Stimulated activated CD4-positive, alpha-beta T cell treated with anti-CD3 and anti-CD28 coated beads, Interleukin-15, amount 100 ng/mL, for 1 hour (primary cell): ENCODE measurements at regions not wholly inside any gene's neighbourhood (a gene's known extent, or its start where the extent isn't known, plus 50 kb on each side); places are given as distances from the start of the nearest gene placed in this dataset.
"Not testable (repeated sequence)": the region's sequence is repeated elsewhere in the genome, so short reads cannot be mapped to it uniquely, and the experiment has no call there.

Source experiments
- DNase-seq, 2 donors: peaks; one replicate each; pipeline ENCODE4 v3.0.0-alpha.2; 2020; ENCODE audit warnings: low read depth in 1 of 2, low spot score in 1 of 2

GRCh38 chr14:105910426-105910825 lies 384.0 kb downstream of the TMEM121 start:
- no peak for DNase-seq

- DNase-seq, result no peak
These were observed 384.8 kb downstream of the TMEM121 start for GRCh38 chr14:105911006-105911847.

DNA sequence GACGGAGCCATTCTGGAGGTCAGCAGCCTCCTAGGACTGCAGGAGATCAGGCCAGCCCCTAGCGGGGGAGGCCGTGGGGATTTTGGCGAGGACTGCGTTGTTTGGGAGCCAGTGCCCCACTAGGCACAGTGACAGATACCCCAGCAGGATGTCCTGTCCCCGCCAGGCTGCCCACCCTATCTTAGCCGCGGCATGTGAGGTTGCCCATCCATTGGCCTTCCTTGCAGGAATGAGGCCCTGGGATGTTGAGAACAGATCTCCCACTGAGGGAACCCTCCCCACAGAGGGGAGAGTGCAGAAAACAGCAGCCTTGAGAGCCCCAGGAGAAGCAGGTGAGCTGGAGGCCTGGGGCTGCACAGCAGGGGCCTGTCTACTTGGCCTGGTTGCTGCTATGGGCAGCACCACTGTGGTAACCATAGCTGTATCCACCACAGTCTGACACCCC lies 385.5 kb downstream of the TMEM121 start:
- not testable (repeated sequence) for DNase-seq

- no peak for DNase-seq
These were observed 386.3 kb downstream of the TMEM121 start for GRCh38 chr14:105912641-105913180.

GRCh38 chr14:105913221-105913620 lies 386.8 kb downstream of the TMEM121 start:
- no peak for DNase-seq

DNA sequence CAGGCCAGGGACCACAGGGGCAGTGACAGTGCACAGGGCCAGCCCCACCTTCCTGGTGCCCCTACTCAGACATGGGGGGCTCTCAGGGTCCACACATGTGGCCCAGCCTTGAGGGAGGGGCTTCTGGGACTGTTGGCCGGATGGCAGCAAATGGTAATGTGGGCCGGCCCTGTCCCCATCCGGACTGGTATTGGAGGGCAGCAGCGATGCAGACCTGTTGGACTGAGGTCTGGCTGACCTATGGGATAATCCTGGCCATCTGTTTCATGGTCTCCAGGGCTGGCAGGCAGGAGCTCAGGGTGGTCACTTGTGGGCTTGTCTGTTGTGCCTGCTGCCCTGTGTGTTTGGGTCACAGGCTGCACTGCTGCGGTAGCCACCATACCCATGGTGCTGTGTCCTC lies 387.5 kb downstream of the TMEM121 start:
- DNase-seq, result no peak

DNA sequence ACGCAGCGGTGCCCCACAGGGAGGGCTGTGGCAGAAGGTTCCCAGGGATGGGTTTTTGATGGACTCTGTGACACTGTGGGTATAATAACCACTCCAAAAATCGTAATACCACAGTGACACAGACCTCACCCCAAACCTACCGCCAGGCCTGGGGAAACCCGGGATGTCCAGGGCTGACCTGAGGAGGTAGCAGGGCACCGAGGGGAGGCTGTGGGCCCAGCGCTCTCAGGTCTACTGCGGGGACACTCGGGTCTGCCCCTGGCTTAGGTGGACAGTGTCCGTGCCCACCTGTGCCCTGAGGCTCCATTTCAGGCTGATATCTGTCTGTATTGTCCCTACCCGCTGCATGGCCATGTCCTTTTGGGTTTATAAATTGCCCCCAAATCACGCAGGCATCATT lies 387.9 kb downstream of the TMEM121 start:
- not testable (repeated sequence) for DNase-seq

GRCh38 chr14:105914738-105915385 lies 388.5 kb downstream of the TMEM121 start:
- DNase-seq, result no peak

DNA sequence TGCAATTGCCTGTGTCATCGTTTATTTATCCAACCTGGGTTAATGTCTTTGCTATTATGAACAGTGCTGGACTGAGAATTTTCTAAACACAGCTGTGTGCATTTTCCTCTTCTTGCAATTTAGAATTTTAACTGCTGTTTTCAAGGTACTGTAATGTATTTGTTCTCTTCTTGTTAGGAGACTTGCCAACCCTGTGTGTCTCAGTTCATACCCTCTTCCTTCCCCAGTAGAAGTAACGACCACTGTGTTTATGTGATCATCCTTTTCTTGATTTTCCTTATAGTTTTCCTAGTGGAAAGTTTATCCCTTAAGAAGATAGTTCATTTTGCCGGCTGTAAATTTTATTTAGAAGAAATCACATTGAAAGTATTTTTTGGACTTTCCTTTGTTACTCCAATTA lies 389.2 kb downstream of the TMEM121 start:
- DNase-seq, result not testable (repeated sequence)

- DNase-seq, result not testable (repeated sequence)
These were observed 391.0 kb downstream of the TMEM121 start for GRCh38 chr14:105917136-105917932.

GRCh38 chr14:105917933-105918436 lies 391.6 kb downstream of the TMEM121 start:
- DNase-seq, result no peak

- DNase-seq, result no peak
These were observed 392.3 kb downstream of the TMEM121 start for GRCh38 chr14:105918496-105919262.

DNA sequence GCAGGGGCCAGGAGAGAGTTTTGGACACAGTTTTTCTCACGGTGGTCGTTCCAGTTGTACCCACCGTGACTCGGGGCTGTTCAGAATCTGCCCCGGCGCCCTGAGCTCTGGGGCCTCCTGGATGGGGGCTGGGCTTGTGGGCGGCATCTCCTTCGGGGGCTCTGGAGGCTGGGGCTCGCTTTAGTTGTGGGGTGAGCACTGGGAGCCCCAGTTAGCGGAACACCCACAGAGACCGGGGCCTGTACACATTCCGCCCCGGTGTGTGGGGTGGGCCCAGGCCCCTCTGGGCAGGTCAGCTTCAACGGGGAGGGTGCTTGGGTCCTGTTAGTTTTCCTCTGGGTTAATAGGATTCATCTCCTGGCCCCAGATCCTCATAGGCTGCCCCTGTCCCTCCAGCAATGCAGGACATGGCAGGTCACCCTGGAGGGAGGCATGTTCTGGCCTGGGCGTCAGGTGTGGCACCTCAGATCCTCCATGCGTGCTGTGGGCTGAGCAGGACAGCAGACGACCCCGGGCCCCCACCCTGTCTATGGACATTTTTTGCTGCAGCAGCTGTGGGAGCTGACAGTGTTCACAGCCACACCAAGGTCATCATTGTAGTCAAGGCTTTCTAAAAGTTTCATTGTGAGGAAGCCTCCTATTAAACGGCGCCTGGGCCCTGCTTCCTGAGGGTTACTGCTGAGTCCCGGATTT lies 393.2 kb downstream of the TMEM121 start:
- no peak for DNase-seq

DNA sequence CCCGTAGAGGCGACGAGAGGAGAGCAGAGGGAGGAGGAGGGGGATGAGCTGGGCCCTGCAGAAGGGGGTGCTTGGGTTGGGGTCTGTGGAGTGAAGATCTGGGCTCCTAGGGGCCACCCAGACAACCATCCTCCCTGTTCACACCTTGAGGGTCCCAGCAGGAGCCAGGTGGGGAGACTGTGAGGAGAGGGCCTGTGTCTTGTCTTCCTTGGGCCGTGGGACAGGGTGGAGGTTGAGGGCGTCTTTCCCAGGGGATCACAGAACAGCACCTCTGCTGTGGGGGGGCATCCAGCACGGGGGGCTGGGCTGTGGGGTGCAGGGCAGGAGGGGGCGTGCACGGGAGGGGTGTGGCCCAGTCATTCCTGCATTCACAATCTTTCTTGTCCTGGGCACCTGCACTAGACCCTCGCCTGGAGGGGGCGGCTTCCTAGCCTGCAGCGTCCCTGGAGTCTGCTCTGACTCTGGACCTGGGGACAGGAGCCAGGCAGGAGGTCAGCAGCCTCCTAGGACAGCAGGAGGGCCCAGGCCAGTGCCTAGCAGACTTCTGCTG lies 393.8 kb downstream of the TMEM121 start:
- DNase-seq, result not testable (repeated sequence)

DNA sequence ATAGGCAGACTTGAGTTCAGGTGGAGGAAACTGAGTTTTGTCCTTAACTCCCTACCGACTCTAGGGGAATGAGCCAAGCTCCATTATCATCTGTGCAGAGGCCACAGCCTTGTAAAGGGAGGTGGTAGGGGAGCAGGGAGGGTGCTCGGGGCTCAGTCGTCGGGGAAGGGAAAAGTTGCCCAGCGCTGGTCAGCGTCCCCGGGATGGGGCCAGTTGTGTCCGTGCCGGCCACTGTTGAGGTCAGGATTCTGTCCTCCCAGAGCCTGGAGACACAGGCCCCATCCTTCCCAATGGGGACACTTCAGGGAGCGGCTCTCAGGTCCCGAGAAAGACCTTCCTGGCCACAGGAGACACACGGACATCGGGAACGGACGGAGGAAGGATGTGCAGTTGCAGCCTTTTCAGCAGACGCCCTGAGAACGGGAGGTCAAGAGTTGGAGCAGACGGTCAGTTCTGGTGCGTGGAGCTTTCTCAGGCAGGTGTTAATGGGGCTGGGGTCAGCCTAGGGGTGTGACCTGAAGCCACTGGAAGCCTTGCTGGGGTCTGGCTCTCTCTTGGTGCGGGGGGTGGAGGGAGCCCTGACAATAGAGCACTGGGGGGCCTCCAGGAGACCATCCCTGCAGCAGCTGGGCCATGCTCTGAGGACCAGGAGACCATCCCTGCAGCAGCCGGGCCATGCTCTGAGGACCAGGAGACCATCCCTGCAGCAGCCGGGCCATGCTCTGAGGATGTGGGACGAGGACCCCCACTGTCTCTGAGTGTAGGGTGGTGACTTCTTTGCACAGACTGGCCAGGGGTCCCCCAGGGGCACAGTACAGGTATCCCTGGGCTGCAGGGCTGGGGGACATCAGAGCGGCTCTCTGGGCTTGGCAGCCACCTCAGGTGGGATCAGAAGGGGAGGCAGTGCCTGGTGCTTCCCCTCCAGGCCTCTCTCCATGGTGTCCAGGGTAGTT lies 394.7 kb downstream of the TMEM121 start:
- not testable (repeated sequence) for DNase-seq

DNA sequence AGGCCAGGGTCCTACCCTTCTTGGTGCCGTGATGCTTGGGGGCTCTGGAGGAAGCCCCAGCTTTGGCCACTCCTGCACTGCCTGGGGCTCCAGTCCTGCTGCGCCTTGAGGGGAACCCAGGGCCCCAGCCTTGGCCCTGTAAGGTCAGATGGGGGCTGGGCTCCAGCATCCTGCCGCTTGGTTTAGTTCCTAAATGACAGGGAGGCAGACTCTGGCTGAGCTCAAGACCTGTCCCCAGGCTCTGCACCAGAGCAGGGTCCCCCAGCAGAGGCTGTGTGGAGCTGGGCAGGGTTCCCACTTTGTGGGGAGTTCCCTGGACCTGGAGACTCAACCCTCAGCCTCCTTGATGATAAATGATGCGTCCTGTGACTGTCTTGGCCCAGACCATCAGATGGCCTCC lies 395.4 kb downstream of the TMEM121 start:
- not testable (repeated sequence) for DNase-seq

DNA sequence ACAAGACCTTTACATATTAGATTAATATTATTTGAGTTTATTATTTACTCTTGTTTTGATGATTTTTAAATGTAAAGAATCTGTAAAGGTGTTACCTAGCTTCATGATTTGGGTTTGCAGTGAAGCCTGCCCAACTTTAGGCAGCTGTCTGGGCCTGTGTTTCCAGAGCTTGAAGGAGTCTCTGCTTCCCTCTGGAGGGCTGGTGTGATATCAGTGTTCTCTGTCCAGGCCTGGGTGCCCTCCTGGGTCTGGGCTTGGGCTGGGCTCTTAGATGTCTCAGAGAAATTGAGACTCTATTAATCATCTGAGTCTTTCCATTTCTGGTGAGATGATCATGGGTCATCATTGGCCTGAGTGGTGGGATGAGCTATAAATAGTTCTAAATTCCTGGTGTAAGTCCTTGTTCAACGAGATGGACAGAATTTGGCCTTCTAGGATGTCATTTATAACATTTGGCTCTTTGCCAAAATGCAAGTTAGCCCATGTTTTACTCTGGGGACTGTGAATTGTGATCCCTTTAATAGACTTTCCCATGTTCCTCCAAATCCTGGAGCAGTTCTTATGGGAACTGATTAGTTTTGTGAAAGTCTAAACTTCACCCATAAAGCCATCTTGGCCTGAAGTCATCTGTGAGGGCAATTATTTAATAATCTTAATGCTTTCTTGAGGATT lies 397.3 kb downstream of the TMEM121 start:
- DNase-seq, result not testable (repeated sequence)
